ENCODE measurements at regions not wholly inside any gene's neighbourhood (a gene's known extent, or its start where the extent isn't known, plus 50 kb on each side); places are given as distances from the start of the nearest gene placed in this dataset.

DNA sequence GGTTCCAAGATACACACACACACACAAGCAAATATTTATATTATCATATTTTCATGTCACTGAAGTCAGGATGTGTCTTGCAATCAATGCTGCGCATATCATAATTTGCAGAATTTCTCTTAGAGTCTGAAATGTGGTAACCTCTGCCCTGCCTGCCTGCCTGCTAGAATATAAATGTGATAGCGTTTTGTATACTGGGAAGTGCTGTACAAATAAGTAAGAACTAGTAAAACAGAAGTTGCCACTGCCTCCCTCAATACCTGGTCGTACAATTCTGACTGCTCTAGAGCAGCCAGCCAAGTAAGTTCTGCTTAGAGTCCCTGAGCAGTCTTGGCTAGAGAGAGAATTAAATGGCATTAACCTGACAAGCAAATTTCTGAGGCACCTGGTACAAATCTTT, 83.9 kb upstream of the NTF3 start:
- Histone ChIP-seq H3K27me3 (no peaks in the 10 kb centered on the region), H3K9me3 (no peaks in the 10 kb centered on the region), H3K4me1 (no peaks in the 10 kb centered on the region), H3K36me3 (no peaks in the 10 kb centered on the region), H3K4me3 (no peak overlapping the region), H3K27ac (no peak overlapping the region)
- DNase-seq = no peak
- no peak for TF ChIP-seq CTCF (IDR thresholded peaks at IDR 0.05)
- no peak for TF ChIP-seq POLR2A (IDR thresholded peaks at IDR 0.05)
- intact Hi-C loops (cut with DNase I; ENCODE audit: low total_unique reads) = no loop called here

DNA sequence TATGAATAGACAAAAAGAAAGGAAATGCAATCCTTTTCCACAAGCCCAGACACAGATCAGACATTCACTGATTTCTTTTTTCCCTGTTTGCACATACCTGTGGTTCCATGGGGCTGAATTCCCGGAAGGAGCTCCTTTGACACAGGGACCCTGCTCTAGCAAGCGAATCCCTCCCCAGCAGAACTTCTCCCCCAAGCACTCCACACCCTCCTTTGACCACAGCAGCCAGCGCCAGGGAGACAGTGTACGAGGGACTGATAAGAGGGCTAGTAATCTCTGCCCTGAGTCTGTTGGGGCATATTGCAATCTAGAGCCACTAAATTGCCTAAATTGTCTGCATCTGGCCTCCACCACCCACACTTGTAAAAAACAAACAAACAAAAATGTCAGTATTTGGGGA, 83.4 kb upstream of the NTF3 start:
- peaks cover 0 to 3% of the 10 kb centered on the region in 2 donors for H3K9me3 ChIP-seq
- H3K36me3 ChIP-seq = no peaks in the 10 kb centered on the region
- intact Hi-C loops (cut with DNase I; ENCODE audit: low total_unique reads) = no loop called here
- no peaks in the 10 kb centered on the region for H3K27me3 ChIP-seq
- H3K4me3 ChIP-seq = no peak overlapping the region
- H3K4me1 ChIP-seq = no peaks in the 10 kb centered on the region
- no peak overlapping the region for H3K27ac ChIP-seq
- TF ChIP-seq POLR2A (IDR thresholded peaks at IDR 0.05) (no peak), CTCF (IDR thresholded peaks at IDR 0.05) (no peak)
- DNase-seq = no peak

- Histone ChIP-seq H3K9me3 (no peaks in the 10 kb centered on the region), H3K27me3 (no peaks in the 10 kb centered on the region), H3K4me1 (no peaks in the 10 kb centered on the region), H3K36me3 (no peaks in the 10 kb centered on the region), H3K27ac (no peak overlapping the region), H3K4me3 (no peak overlapping the region)
- no peak for TF ChIP-seq CTCF (IDR thresholded peaks at IDR 0.05)
- TF ChIP-seq POLR2A (IDR thresholded peaks at IDR 0.05) = no peak
- intact Hi-C loops (cut with DNase I; ENCODE audit: low total_unique reads) = no loop called here
- no peak for DNase-seq
Observed at GRCh38 chr12:5364036-5364770, 67.7 kb upstream of the NTF3 start.

- Histone ChIP-seq H3K4me1 (no peaks in the 10 kb centered on the region), H3K36me3 (no peaks in the 10 kb centered on the region), H3K27ac (no peak overlapping the region), H3K4me3 (no peak overlapping the region), H3K27me3 (no peaks in the 10 kb centered on the region), H3K9me3 (no peaks in the 10 kb centered on the region)
- no peak for DNase-seq
- intact Hi-C loops (cut with DNase I; ENCODE audit: low total_unique reads) = no loop called here
- TF ChIP-seq CTCF (IDR thresholded peaks at IDR 0.05) = no peak
- no peak for TF ChIP-seq POLR2A (IDR thresholded peaks at IDR 0.05)
Observed at GRCh38 chr12:5369298-5369697, 62.6 kb upstream of the NTF3 start.

DNA sequence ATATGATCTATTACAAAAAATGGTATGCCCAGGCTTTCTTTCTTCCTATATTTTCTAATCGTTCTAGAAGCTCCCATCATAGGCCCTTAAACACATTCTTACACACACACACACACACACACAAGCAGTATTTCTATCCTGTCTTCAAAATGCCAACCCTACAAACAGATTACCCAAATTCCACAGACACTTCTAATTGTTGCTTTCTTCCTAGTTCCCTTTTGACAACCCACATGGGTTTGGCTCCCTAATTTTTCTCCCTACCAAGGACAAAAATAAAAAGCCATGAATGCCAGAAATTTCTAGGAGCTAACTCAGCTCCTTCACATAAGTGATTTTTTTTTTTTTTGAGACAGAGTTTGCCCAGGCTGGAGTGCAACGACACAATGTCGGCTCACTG, 60.3 kb upstream of the NTF3 start:
- H3K27me3 ChIP-seq = no peaks in the 10 kb centered on the region
- TF ChIP-seq CTCF (IDR thresholded peaks at IDR 0.05) (no peak), POLR2A (IDR thresholded peaks at IDR 0.05) (no peak)
- H3K9me3 ChIP-seq = no peaks in the 10 kb centered on the region
- intact Hi-C loops (cut with DNase I; ENCODE audit: low total_unique reads) = no loop called here
- H3K4me1 ChIP-seq = no peaks in the 10 kb centered on the region
- no peaks in the 10 kb centered on the region for H3K36me3 ChIP-seq
- H3K27ac ChIP-seq = no peak overlapping the region
- DNase-seq = no peak
- no peak overlapping the region for H3K4me3 ChIP-seq
